Lower leg skin (tissue), 3 donors: ENCODE measurements at regions not wholly inside any gene's neighbourhood (a gene's known extent, or its start where the extent isn't known, plus 50 kb on each side); places are given as distances from the start of the nearest gene placed in this dataset.

Source experiments
- POLR2A ChIP-seq, 2 donors: fragments of 450-650 bp; IDR thresholded peaks; one replicate each; pipeline ENCODE4 v1.6.1; 2016 to 2017; ENCODE audit warnings: antibody characterized with exemption in 2 of 2, mild to moderate bottlenecking in 1 of 2, moderate library complexity in 1 of 2
- TF ChIP-seq, protein P1 (sequence below), 3 donors: fragments of 450-650 bp; IDR thresholded peaks; one replicate each; pipeline ENCODE4 v1.5.1; 2016; ENCODE audit warnings: antibody characterized with exemption in 3 of 3, mild to moderate bottlenecking in 3 of 3, moderate library complexity in 2 of 3

GRCh38 chr3:163521261-163521660 is 1557.0 kb downstream of the SI start:
- TF ChIP-seq, protein P1, sequence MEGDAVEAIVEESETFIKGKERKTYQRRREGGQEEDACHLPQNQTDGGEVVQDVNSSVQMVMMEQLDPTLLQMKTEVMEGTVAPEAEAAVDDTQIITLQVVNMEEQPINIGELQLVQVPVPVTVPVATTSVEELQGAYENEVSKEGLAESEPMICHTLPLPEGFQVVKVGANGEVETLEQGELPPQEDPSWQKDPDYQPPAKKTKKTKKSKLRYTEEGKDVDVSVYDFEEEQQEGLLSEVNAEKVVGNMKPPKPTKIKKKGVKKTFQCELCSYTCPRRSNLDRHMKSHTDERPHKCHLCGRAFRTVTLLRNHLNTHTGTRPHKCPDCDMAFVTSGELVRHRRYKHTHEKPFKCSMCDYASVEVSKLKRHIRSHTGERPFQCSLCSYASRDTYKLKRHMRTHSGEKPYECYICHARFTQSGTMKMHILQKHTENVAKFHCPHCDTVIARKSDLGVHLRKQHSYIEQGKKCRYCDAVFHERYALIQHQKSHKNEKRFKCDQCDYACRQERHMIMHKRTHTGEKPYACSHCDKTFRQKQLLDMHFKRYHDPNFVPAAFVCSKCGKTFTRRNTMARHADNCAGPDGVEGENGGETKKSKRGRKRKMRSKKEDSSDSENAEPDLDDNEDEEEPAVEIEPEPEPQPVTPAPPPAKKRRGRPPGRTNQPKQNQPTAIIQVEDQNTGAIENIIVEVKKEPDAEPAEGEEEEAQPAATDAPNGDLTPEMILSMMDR (IDR thresholded peaks at IDR 0.05), result no peak
- no peak for TF ChIP-seq POLR2A (IDR thresholded peaks at IDR 0.05)
